ENCODE measurements at regions not wholly inside any gene's neighbourhood (a gene's known extent, or its start where the extent isn't known, plus 50 kb on each side); places are given as distances from the start of the nearest gene placed in this dataset.
"Not testable (repeated sequence)": the region's sequence is repeated elsewhere in the genome, so short reads cannot be mapped to it uniquely, and the experiment has no call there.

DNA sequence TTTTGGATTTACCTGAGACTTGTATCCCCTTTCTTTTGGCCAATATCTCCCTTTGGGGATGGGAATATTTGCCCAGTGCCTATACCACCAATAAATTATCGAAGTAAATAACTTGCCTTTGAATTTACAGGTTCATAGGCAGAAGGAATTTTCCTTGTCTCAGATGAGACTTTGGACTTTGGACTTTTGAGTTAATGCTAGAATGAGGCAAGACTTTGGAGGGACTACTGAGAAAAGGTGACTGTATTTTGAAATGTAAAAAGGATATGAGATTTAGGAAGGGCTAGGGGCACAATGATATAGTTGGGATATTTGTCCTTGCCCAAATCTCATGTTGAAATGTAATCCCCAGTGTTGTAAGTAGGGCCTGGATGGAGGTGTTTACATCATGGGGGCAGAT is 384.5 kb upstream of the GHITM start:
- intact Hi-C loops (cut with DNase I), result no loop called here
- Histone ChIP-seq H3K9me3 (no peaks in the 10 kb centered on the region), H3K4me1 (no peaks in the 10 kb centered on the region), H3K36me3 (no peaks in the 10 kb centered on the region), H3K27ac (no peak overlapping the region), H3K27me3 (no peaks in the 10 kb centered on the region), H3K4me3 (no peak overlapping the region)
- WGBS (ENCODE audit: insufficient coverage, low coverage, low lambda C conversion rate, missing lambda C conversion rate), result 35% methylated on average over 1 of the region's 1 CpG
- DNase-seq (no peak), ATAC-seq (no peak)
- TF ChIP-seq CTCF (IDR thresholded peaks at IDR 0.05), result no peak
- no peak for TF ChIP-seq POLR2A (IDR thresholded peaks at IDR 0.05)

GRCh38 chr10:83760142-83760541 is 379.2 kb upstream of the GHITM start:
- Histone ChIP-seq H3K36me3 (no peaks in the 10 kb centered on the region), H3K9me3 (no peaks in the 10 kb centered on the region), H3K4me3 (no peak overlapping the region), H3K27me3 (no peaks in the 10 kb centered on the region), H3K27ac (no peak overlapping the region), H3K4me1 (no peaks in the 10 kb centered on the region)
- DNase-seq (no peak), ATAC-seq (no peak)
- intact Hi-C loops (cut with DNase I), result no loop called here
- no peak for TF ChIP-seq POLR2A (IDR thresholded peaks at IDR 0.05)
- TF ChIP-seq CTCF (IDR thresholded peaks at IDR 0.05), result no peak
- 36% methylated on average over 2 of the region's 2 CpGs for WGBS (ENCODE audit: insufficient coverage, low coverage, low lambda C conversion rate, missing lambda C conversion rate)

GRCh38 chr10:83764666-83765065 is 374.6 kb upstream of the GHITM start:
- intact Hi-C loops (cut with DNase I), result no loop called here
- Histone ChIP-seq H3K27ac (no peak overlapping the region), H3K4me3 (no peak overlapping the region), H3K4me1 (no peaks in the 10 kb centered on the region), H3K27me3 (no peaks in the 10 kb centered on the region), H3K36me3 (no peaks in the 10 kb centered on the region), H3K9me3 (no peaks in the 10 kb centered on the region)
- WGBS (ENCODE audit: insufficient coverage, low coverage, low lambda C conversion rate, missing lambda C conversion rate), result 72% methylated on average over 5 of the region's 5 CpGs
- TF ChIP-seq POLR2A (IDR thresholded peaks at IDR 0.05) (no peak), CTCF (IDR thresholded peaks at IDR 0.05) (no peak)
- DNase-seq, result no peak
- ATAC-seq, result no peak

DNA sequence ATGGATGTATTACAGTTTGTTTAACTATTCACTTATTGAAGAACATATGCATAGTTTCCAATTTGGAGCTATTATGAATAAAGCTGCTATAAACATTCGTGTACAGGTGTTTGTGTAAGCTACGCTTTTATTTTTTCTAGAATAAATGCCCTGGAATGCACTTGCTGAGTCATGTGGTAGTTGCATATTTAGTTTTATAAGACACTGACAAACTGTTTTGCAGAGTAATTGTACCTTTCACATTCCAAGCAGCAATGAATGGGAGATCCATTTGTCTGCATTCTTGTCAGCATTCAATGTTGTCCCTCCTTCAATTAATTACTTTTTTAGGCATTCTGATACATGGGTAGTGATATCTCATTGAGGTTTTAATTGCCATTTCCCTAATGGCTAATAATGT is 373.6 kb upstream of the GHITM start:
- no peaks in the 10 kb centered on the region for H3K9me3 ChIP-seq
- DNase-seq, result no peak
- intact Hi-C loops (cut with DNase I), result no loop called here
- H3K4me3 ChIP-seq, result no peak overlapping the region
- H3K4me1 ChIP-seq, result no peaks in the 10 kb centered on the region
- no peak overlapping the region for H3K27ac ChIP-seq
- no peak for ATAC-seq
- WGBS (ENCODE audit: insufficient coverage, low coverage, low lambda C conversion rate, missing lambda C conversion rate), result 58% methylated on average over 2 of the region's 2 CpGs
- no peaks in the 10 kb centered on the region for H3K27me3 ChIP-seq
- no peak for TF ChIP-seq CTCF (IDR thresholded peaks at IDR 0.05)
- TF ChIP-seq POLR2A (IDR thresholded peaks at IDR 0.05), result no peak
- H3K36me3 ChIP-seq, result no peaks in the 10 kb centered on the region

DNA sequence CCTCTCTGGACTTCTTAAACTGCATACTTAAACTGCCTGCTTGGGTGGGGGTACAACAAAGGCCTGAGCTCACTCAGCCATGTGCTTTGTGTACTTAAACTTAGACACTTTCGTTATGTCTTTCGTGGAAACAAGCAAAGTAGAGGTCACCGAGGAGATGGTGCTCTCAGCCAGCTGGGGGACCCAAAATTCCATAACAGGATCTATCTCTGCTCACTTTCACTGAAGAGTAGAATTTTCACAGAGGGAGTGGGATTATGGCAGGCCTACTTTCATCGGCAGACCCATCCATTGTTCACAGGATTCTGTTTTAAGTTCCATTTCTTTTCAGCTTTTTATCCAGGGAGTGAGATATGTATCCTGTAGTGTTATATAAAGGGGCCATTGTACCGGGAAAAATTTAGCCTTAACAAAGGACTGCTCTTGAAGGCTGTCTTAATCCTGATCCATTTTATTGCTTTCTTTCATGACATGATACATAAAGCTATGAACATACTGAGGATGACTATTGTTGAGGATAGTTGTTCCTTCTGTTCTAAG is 370.0 kb upstream of the GHITM start:
- H3K27ac ChIP-seq, result no peak overlapping the region
- H3K9me3 ChIP-seq, result no peaks in the 10 kb centered on the region
- no peaks in the 10 kb centered on the region for H3K4me1 ChIP-seq
- no peak overlapping the region for H3K4me3 ChIP-seq
- ATAC-seq (no peak), DNase-seq (no peak)
- intact Hi-C loops (cut with DNase I), result no loop called here
- no peaks in the 10 kb centered on the region for H3K27me3 ChIP-seq
- no peaks in the 10 kb centered on the region for H3K36me3 ChIP-seq
- TF ChIP-seq POLR2A (IDR thresholded peaks at IDR 0.05) (no peak), CTCF (IDR thresholded peaks at IDR 0.05) (no peak)
- 71% methylated on average over 5 of the region's 5 CpGs for WGBS (ENCODE audit: insufficient coverage, low coverage, low lambda C conversion rate, missing lambda C conversion rate)

DNA sequence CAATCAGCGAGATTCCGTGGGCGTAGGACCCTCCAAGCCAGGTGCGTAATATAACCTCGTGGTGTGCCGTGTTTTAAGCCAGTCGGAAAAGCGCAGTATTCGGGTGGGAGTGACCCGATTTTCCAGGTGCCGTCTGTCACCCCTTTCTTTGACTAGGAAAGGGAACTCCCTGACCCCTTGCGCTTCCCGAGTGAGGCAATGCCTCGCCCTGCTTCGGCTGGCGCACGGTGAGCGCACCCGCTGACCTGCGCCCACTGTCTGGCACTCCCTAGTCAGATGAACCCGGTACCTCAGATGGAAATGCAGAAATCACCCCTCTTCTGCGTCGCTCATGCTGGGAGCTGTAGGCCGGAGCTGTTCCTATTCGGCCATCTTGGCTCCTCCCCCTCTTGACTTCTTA is 352.6 kb upstream of the GHITM start:
- H3K4me3 ChIP-seq; H3K27ac ChIP-seq; DNase-seq; ATAC-seq; intact Hi-C loops (cut with DNase I); H3K27me3 ChIP-seq; H3K4me1 ChIP-seq; H3K36me3 ChIP-seq; H3K9me3 ChIP-seq: not testable (repeated sequence)
- WGBS (ENCODE audit: insufficient coverage, low coverage, low lambda C conversion rate, missing lambda C conversion rate), result 77% methylated on average over 9 of the region's 25 CpGs
